ENCODE measurements at regions not wholly inside any gene's neighbourhood (a gene's known extent, or its start where the extent isn't known, plus 50 kb on each side); places are given as distances from the start of the nearest gene placed in this dataset.

- no peak for TF ChIP-seq CTCF (IDR thresholded peaks at IDR 0.05)
- no peaks in the 10 kb centered on the region for H3K36me3 ChIP-seq
- no peaks in the 10 kb centered on the region for H3K27me3 ChIP-seq
- no peak for DNase-seq (ENCODE audit: low spot score in 2 of 2)
- no peak overlapping the region for H3K4me3 ChIP-seq
- H3K27ac ChIP-seq: no peak overlapping the region
- no peaks in the 10 kb centered on the region for H3K9me3 ChIP-seq
- H3K4me1 ChIP-seq: no peaks in the 10 kb centered on the region
- intact Hi-C loops (cut with DNase I): no loop called here
Measured at GRCh38 chr16:60704726-60705125, 1331.5 kb downstream of the CDH8 start.

GRCh38 chr16:60703096-60703495, 1333.1 kb downstream of the CDH8 start:
- DNase-seq (ENCODE audit: low spot score in 2 of 2): no peak
- no peak for TF ChIP-seq CTCF (IDR thresholded peaks at IDR 0.05)
- no peaks in the 10 kb centered on the region for H3K4me1 ChIP-seq
- intact Hi-C loops (cut with DNase I): no loop called here
- no peaks in the 10 kb centered on the region for H3K27me3 ChIP-seq
- no peaks in the 10 kb centered on the region for H3K9me3 ChIP-seq
- H3K4me3 ChIP-seq: no peak overlapping the region
- H3K36me3 ChIP-seq: no peaks in the 10 kb centered on the region
- no peak overlapping the region for H3K27ac ChIP-seq

- Histone ChIP-seq H3K36me3 (no peaks in the 10 kb centered on the region), H3K27me3 (no peaks in the 10 kb centered on the region), H3K27ac (no peak overlapping the region), H3K9me3 (no peaks in the 10 kb centered on the region), H3K4me3 (no peak overlapping the region), H3K4me1 (no peaks in the 10 kb centered on the region)
- intact Hi-C loops (cut with DNase I): no loop called here
- DNase-seq (ENCODE audit: low spot score in 2 of 2): no peak
- TF ChIP-seq CTCF (IDR thresholded peaks at IDR 0.05): no peak
Measured at GRCh38 chr16:60686824-60687223, 1349.4 kb downstream of the CDH8 start.

DNA sequence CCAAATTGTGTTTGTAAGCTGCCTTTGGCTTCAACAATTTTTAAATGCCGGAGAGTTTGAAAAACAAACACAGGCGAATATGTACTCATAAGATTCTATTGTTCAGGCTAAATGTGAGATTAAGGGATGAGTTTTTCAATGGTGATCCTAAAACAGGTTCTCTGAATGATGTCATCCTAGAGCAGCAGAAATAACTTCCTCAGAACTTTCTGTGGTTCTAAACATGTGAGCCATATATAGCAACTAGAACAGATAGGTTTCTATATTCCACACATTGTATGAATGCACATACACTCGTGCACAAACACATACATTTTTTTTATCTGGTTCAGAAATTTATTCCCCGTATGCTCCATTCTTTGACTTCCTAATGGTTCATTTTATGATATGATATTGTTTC, 1352.2 kb downstream of the CDH8 start:
- intact Hi-C loops (cut with DNase I): no loop called here
- no peak for DNase-seq (ENCODE audit: low spot score in 2 of 2)
- Histone ChIP-seq H3K4me3 (no peak overlapping the region), H3K36me3 (no peaks in the 10 kb centered on the region), H3K9me3 (no peaks in the 10 kb centered on the region), H3K27me3 (no peaks in the 10 kb centered on the region), H3K4me1 (no peaks in the 10 kb centered on the region), H3K27ac (no peak overlapping the region)
- no peak for TF ChIP-seq CTCF (IDR thresholded peaks at IDR 0.05)

GRCh38 chr16:60682219-60682618, 1354.0 kb downstream of the CDH8 start:
- H3K4me3 ChIP-seq: no peak overlapping the region
- intact Hi-C loops (cut with DNase I): no loop called here
- no peaks in the 10 kb centered on the region for H3K27me3 ChIP-seq
- no peaks in the 10 kb centered on the region for H3K4me1 ChIP-seq
- no peak for TF ChIP-seq CTCF (IDR thresholded peaks at IDR 0.05)
- no peak overlapping the region for H3K27ac ChIP-seq
- H3K36me3 ChIP-seq: no peaks in the 10 kb centered on the region
- no peak for DNase-seq (ENCODE audit: low spot score in 2 of 2)
- no peaks in the 10 kb centered on the region for H3K9me3 ChIP-seq

DNA sequence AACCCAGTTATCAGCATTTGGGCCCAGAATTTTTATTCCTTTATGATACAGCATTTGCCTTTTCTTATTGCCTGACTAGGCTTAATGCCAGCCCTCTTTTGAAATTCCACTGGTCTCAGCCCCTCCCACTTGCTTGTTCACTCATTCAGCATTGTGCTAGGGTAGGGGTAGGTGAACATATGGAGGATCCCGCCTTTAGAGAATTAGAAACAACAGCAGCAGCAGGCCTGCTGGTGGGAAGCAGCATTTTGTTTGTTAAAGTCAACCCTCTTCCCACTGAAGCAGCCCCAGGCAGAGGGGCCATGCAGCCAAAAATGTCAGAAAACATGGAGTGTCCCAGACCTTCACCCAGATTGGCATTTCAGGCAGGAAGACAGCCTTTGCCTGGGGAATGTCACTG, 1355.2 kb downstream of the CDH8 start:
- Histone ChIP-seq H3K27me3 (no peaks in the 10 kb centered on the region), H3K36me3 (no peaks in the 10 kb centered on the region), H3K9me3 (no peaks in the 10 kb centered on the region), H3K4me3 (no peak overlapping the region), H3K27ac (no peak overlapping the region), H3K4me1 (no peaks in the 10 kb centered on the region)
- TF ChIP-seq CTCF (IDR thresholded peaks at IDR 0.05): no peak
- intact Hi-C loops (cut with DNase I): no loop called here
- DNase-seq (ENCODE audit: low spot score in 2 of 2): no peak
